K562 (cell line): ENCODE measurements at regions not wholly inside any gene's neighbourhood (a gene's known extent, or its start where the extent isn't known, plus 50 kb on each side); places are given as distances from the start of the nearest gene placed in this dataset.

Experiments
- ATAC-seq: fragments of 200-7000 bp; cut with Tn5 transposase; 3 replicates; pipeline ENCODE4 v1.9.1; 2020; ENCODE audit warnings: moderate library complexity
- BruUV-seq: library from RNA; stranded (reverse); fragments of 400-500 nt; replicated peaks from 2 replicates; lab custom pipeline; 2021; lab: Mats Ljungman, UMichigan
- CTCF ChIA-PET: fragments of 300-600 bp; formaldehyde crosslinking; extraction: SDS; loops from one replicate; lab custom pipeline; 2021; ENCODE audit warnings: low intra/inter-chr PET ratio; lab: Yijun Ruan, JAX
- POLR2A ChIA-PET: fragments of 300-600, 350-650 bp; sonication (Branson Sonifier 250); formaldehyde crosslinking; extraction: SDS; loops from one replicate; lab custom pipeline; 2021; ENCODE audit warnings: antibody characterized with exemption, inconsistent platforms; lab: Yijun Ruan, JAX
- DNase-seq, 4 experiments: peaks; one replicate each; pipeline versions ENCODE4 v3.0.0 to v3.0.0-alpha.2; 2011 to 2018; ENCODE audit warnings: low spot score in 3 of 4, mixed read lengths in 3 of 4; ENCODE audit errors: extremely low read depth in 1 of 4
- FAIRE-seq: peaks from 2 replicates; lab custom pipeline; 2011; peaks lifted over from hg19 to GRCh38; lab: Jason Lieb, UNC
- H2AFZ ChIP-seq: 2 replicates; pipeline ENCODE4 v1.6.0; 2011; ENCODE audit warnings: low read depth, low read length, control low read depth, inconsistent platforms
- H3K27ac ChIP-seq: fragments of 200-600 bp; 3 replicates; pipeline ENCODE4 v1.8.0; 2011; ENCODE audit warnings: low read depth, mild to moderate bottlenecking, control low read depth, inconsistent platforms, low read length, moderate library complexity, mixed read lengths; ENCODE audit errors: extremely low read depth
- H3K27me3 ChIP-seq, 2 experiments: fragments of 300-600 bp in 1 of 2; 2 replicates in 1 of 2; 3 replicates in 1 of 2; pipeline versions ENCODE4 v1.6.0 to v1.8.0; 2011; ENCODE audit warnings: inconsistent platforms in 2 of 2, low read length in 2 of 2, mild to moderate bottlenecking in 1 of 2, mixed read lengths in 1 of 2, moderate library complexity in 1 of 2; ENCODE audit not compliant: control insufficient read depth in 2 of 2, insufficient read depth in 2 of 2
- H3K36me3 ChIP-seq: fragments of 300-600 bp; 3 replicates; pipeline ENCODE4 v1.8.0; 2011; ENCODE audit warnings: mild to moderate bottlenecking, low read length, inconsistent platforms; ENCODE audit not compliant: control insufficient read depth, insufficient read depth
- H3K4me1 ChIP-seq, 2 experiments: fragments of 200-600 bp in 1 of 2; replicated peaks in 1 of 2; 2 replicates in 1 of 2; 3 replicates in 1 of 2; pipeline versions ENCODE4 v1.5.1 to v1.8.0; 2011; ENCODE audit warnings: inconsistent platforms in 2 of 2, low read length in 2 of 2, mild to moderate bottlenecking in 1 of 2, mixed read lengths in 1 of 2, moderate library complexity in 1 of 2; ENCODE audit not compliant: control insufficient read depth in 2 of 2, insufficient read depth in 2 of 2
- H3K4me2 ChIP-seq: 2 replicates; pipeline ENCODE4 v1.6.1; 2011; ENCODE audit warnings: low read length, control low read depth, inconsistent platforms, mixed read lengths; ENCODE audit not compliant: insufficient read depth
- H3K4me3 ChIP-seq: fragments of 200-600 bp; sonication (generic), shearing (Covaris generic); 2 replicates; pipeline ENCODE4 v1.5.1; 2016; ENCODE audit warnings: control low read depth, inconsistent platforms
- H3K79me2 ChIP-seq: fragments of 200-600 bp; 3 replicates; pipeline ENCODE4 v1.8.0; 2011; ENCODE audit warnings: low read length, inconsistent platforms; ENCODE audit not compliant: control insufficient read depth, insufficient read depth
- H3K9ac ChIP-seq, 2 experiments: 2 replicates each; pipeline versions ENCODE4 v1.6.0 to v1.6.1; 2011; ENCODE audit warnings: low read depth in 2 of 2, low read length in 2 of 2, control low read depth in 1 of 2, inconsistent platforms in 1 of 2, mild to moderate bottlenecking in 1 of 2, mixed read lengths in 1 of 2; ENCODE audit not compliant: insufficient read depth in 1 of 2
- H3K9me1 ChIP-seq: one replicate; pipeline ENCODE4 v1.6.0; 2011; ENCODE audit warnings: inconsistent platforms, mild to moderate bottlenecking, low read length, moderate library complexity; ENCODE audit not compliant: control insufficient read depth, insufficient read depth
- H3K9me3 ChIP-seq: replicated peaks from 2 replicates; pipeline ENCODE4 v1.5.1; 2011; ENCODE audit warnings: low read depth, low read length, inconsistent platforms; ENCODE audit not compliant: control insufficient read depth, insufficient read depth
- H4K20me1 ChIP-seq: replicated peaks from 2 replicates; pipeline ENCODE4 v1.6.1; 2011; ENCODE audit warnings: low read length, inconsistent platforms, mixed read lengths; ENCODE audit not compliant: control insufficient read depth, insufficient read depth
- GABPB1 ChIP-seq: sonication (generic); formaldehyde crosslinking; IDR thresholded peaks from 2 replicates; pipeline ENCODE4 v1.8.0; 2022; ENCODE audit warnings: mild to moderate bottlenecking, missing genetic modification reagents
- KAT7 ChIP-seq: sonication (generic); formaldehyde crosslinking; IDR thresholded peaks from 2 replicates; pipeline ENCODE4 v1.8.0; 2022; ENCODE audit warnings: missing genetic modification reagents, mild to moderate bottlenecking, borderline replicate concordance
- MAFG ChIP-seq: fragments of 450-650 bp; conservative IDR thresholded peaks from 2 replicates; pipeline ENCODE4 v1.6.1; 2016; ENCODE audit warnings: missing genetic modification characterization, missing compliant biosample characterization
- MAZ ChIP-seq, 2 experiments: fragments of 450-650 bp in 1 of 2; sonication (generic) in 1 of 2; formaldehyde crosslinking; IDR thresholded peaks in 1 of 2; conservative IDR thresholded peaks in 1 of 2; 2 replicates each; pipeline versions ENCODE4 v1.4.0 to v1.5.0; 2020; ENCODE audit warnings: mild to moderate bottlenecking in 1 of 2, missing genetic modification reagents in 1 of 2
- MITF ChIP-seq: IDR thresholded peaks from 2 replicates; pipeline ENCODE4 v1.6.1; 2014; ENCODE audit warnings: antibody characterized with exemption
- NCOR1 ChIP-seq: fragments of 450-650 bp; IDR thresholded peaks from 2 replicates; pipeline ENCODE4 v1.6.1; 2016; ENCODE audit warnings: mild to moderate bottlenecking, moderate library complexity
- NFXL1 ChIP-seq: fragments of 450-650 bp; formaldehyde crosslinking; IDR thresholded peaks from 2 replicates; pipeline ENCODE4 v1.4.0; 2021; ENCODE audit warnings: mild to moderate bottlenecking
- RBM17 ChIP-seq: fragments of 200-400 bp; formaldehyde crosslinking; IDR thresholded peaks from 2 replicates; pipeline ENCODE4 v1.6.1; 2017; ENCODE audit warnings: low read depth, mild to moderate bottlenecking, low read length, borderline replicate concordance
- TAF7 ChIP-seq: fragments of 450-650 bp; IDR thresholded peaks from 2 replicates; pipeline ENCODE4 v1.6.1; 2016; ENCODE audit warnings: missing genetic modification characterization, missing compliant biosample characterization
- ZKSCAN3 ChIP-seq: fragments of 250-450 bp; sonication (Bioruptor Pico); IDR thresholded peaks from 2 replicates; pipeline ENCODE4 v1.4.0; 2020
- ZNF134 ChIP-seq: fragments of 250-450 bp; sonication (Bioruptor Pico); conservative IDR thresholded peaks from 2 replicates; pipeline ENCODE4 v1.4.0; 2020
- ZNF274 ChIP-seq: IDR thresholded peaks from 2 replicates; pipeline ENCODE4 v1.6.1; 2011; ENCODE audit warnings: low read depth, mild to moderate bottlenecking, low read length, moderate library complexity, borderline replicate concordance
- WGBS: fragments of 100-300 bp; shearing (Covaris generic); methylation state at CpG from one replicate; pipeline ENCODE4 v1.1.6; 2016; ENCODE audit warnings: low coverage, mixed read lengths; ENCODE audit not compliant: insufficient coverage; ENCODE audit errors: missing lambda C conversion rate; 5-methylcytosine and 5-hydroxymethylcytosine counted together
- in situ Hi-C: fragments of 300-500 bp; cut with MboI; formaldehyde crosslinking; loops from 4 replicates; pipeline ENCODE4 v1.15.0; 2018; ENCODE audit warnings: inconsistent platforms, mixed read lengths
- intact Hi-C: fragments of 100-400 bp; cut with micrococcal nuclease; formaldehyde crosslinking; loops from 2 replicates; pipeline ENCODE4 v1.14.2; 2022
- TF ChIP-seq, protein P1 (sequence below): fragments of 450-650 bp; IDR thresholded peaks from 2 replicates; pipeline ENCODE4 v1.6.1; 2016; ENCODE audit warnings: antibody characterized with exemption
- TF ChIP-seq, protein P2 (sequence below): fragments of 200-400 bp; formaldehyde crosslinking; IDR thresholded peaks from 2 replicates; pipeline ENCODE4 v1.6.1; 2017; ENCODE audit warnings: mild to moderate bottlenecking, low read depth, low read length, moderate library complexity
- TF ChIP-seq, protein P3 (sequence below): fragments of 450-650 bp; formaldehyde crosslinking; IDR thresholded peaks from 2 replicates; pipeline ENCODE4 v1.4.0; 2020; ENCODE audit warnings: mild to moderate bottlenecking, moderate library complexity

- intact Hi-C loops (no loop called here), in situ Hi-C loops (no loop called here)
- DNase-seq (no peak), ATAC-seq (no peak)
- H3K4me2 ChIP-seq: no peak overlapping the region
- no peaks in the 10 kb centered on the region for H3K4me1 ChIP-seq
- H3K9ac ChIP-seq: no peak overlapping the region
- BruUV-seq: no TSS peak
- no peaks in the 10 kb centered on the region for H3K79me2 ChIP-seq
- no peak overlapping the region for H3K27ac ChIP-seq
- no peak overlapping the region for H2AFZ ChIP-seq
- H3K9me1 ChIP-seq: no peaks in the 10 kb centered on the region
- 4% methylated on average over 2 of the region's 2 CpGs for WGBS
- POLR2A ChIA-PET: no interaction called here
- TF ChIP-seq MITF (no peak), ZNF134 (no peak), TAF7 (no peak), RBM17 (no peak), GABPB1 (CRISPR knock-in tag) (no peak), MAFG (tag) (no peak), NFXL1 (CRISPR knock-in tag) (no peak), KAT7 (CRISPR knock-in tag) (no peak), NCOR1 (no peak), ZKSCAN3 (CRISPR knock-in tag) (no peak), MAZ (CRISPR knock-in tag; conservative IDR thresholded peaks at IDR 0.05 in 1 of 2, IDR thresholded peaks at IDR 0.05 in 1 of 2) (no peak), ZNF274 (no peak)
- TF ChIP-seq, protein P1, sequence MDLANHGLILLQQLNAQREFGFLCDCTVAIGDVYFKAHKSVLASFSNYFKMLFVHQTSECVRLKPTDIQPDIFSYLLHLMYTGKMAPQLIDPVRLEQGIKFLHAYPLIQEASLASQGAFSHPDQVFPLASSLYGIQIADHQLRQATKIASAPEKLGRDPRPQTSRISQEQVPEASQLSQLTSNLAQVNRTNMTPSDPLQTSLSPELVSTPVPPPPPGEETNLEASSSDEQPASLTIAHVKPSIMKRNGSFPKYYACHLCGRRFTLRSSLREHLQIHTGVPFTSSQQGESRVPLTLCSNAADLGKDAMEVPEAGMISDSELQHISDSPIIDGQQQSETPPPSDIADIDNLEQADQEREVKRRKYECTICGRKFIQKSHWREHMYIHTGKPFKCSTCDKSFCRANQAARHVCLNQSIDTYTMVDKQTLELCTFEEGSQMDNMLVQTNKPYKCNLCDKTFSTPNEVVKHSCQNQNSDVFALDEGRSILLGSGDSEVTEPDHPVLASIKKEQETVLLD: no peak
- TF ChIP-seq, protein P2, sequence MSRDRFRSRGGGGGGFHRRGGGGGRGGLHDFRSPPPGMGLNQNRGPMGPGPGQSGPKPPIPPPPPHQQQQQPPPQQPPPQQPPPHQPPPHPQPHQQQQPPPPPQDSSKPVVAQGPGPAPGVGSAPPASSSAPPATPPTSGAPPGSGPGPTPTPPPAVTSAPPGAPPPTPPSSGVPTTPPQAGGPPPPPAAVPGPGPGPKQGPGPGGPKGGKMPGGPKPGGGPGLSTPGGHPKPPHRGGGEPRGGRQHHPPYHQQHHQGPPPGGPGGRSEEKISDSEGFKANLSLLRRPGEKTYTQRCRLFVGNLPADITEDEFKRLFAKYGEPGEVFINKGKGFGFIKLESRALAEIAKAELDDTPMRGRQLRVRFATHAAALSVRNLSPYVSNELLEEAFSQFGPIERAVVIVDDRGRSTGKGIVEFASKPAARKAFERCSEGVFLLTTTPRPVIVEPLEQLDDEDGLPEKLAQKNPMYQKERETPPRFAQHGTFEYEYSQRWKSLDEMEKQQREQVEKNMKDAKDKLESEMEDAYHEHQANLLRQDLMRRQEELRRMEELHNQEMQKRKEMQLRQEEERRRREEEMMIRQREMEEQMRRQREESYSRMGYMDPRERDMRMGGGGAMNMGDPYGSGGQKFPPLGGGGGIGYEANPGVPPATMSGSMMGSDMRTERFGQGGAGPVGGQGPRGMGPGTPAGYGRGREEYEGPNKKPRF: no peak
- TF ChIP-seq, protein P3, sequence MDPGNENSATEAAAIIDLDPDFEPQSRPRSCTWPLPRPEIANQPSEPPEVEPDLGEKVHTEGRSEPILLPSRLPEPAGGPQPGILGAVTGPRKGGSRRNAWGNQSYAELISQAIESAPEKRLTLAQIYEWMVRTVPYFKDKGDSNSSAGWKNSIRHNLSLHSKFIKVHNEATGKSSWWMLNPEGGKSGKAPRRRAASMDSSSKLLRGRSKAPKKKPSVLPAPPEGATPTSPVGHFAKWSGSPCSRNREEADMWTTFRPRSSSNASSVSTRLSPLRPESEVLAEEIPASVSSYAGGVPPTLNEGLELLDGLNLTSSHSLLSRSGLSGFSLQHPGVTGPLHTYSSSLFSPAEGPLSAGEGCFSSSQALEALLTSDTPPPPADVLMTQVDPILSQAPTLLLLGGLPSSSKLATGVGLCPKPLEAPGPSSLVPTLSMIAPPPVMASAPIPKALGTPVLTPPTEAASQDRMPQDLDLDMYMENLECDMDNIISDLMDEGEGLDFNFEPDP: no peak
- TF ChIP-seq, all 486 proteins: peak for 0
- no peaks in the 10 kb centered on the region for H4K20me1 ChIP-seq
- no peaks in the 10 kb centered on the region for H3K36me3 ChIP-seq
- no peak overlapping the region for H3K4me3 ChIP-seq
- FAIRE-seq: no peak
- no peaks in the 10 kb centered on the region for H3K27me3 ChIP-seq
- CTCF ChIA-PET: no interaction called here
- no peaks in the 10 kb centered on the region for H3K9me3 ChIP-seq
Observed at GRCh38 chr5:166602271-166602670, 1689.2 kb upstream of the WWC1 start.
